ENCODE measurements at regions not wholly inside any gene's neighbourhood (a gene's known extent, or its start where the extent isn't known, plus 50 kb on each side); places are given as distances from the start of the nearest gene placed in this dataset.

GRCh38 chr20:52419205-52419604 is 227.6 kb upstream of the ZFP64 start:
- Histone ChIP-seq H3K4ac (replicated peaks; ENCODE audit: insufficient read length, low read depth, low read length) (no peak overlapping the region), H2BK5ac (ENCODE audit: low read depth, low read length) (no peak overlapping the region), H4K20me1 (replicated peaks in 1 of 2; ENCODE audit: control insufficient read depth in 1 of 2, insufficient read depth in 2 of 2, low read length in 2 of 2) (no peaks in the 10 kb centered on the region), H3K27me3 (replicated peaks in 1 of 4; ENCODE audit: control insufficient read depth in 3 of 4, extremely low read depth in 1 of 4, insufficient read depth in 3 of 4, low read length in 3 of 4) (no peaks in the 10 kb centered on the region), H3K9me3 (ENCODE audit: insufficient read depth in 2 of 2, low read depth in 1 of 2, low read length in 1 of 2) (peaks cover 0 to 3% of the 10 kb centered on the region in 2 experiments; a peak in 1 of 4 replicates), H4K8ac (ENCODE audit: extremely low read depth, insufficient read depth, low read length) (no peak overlapping the region), H3K4me3 (ENCODE audit: extremely low read depth in 1 of 4, insufficient read depth in 2 of 4, low read depth in 3 of 4, low read length in 4 of 4) (no peak overlapping the region), H2AK5ac (ENCODE audit: low read depth, low read length) (no peak overlapping the region), H3K4me1 (replicated peaks in 1 of 4; ENCODE audit: control insufficient read depth in 3 of 4, insufficient read depth in 4 of 4, low read length in 3 of 4) (no peaks in the 10 kb centered on the region), H3K18ac (ENCODE audit: extremely low read depth, low read length) (no peak overlapping the region), H3K36me3 (ENCODE audit: control insufficient read depth in 2 of 4, insufficient read depth in 4 of 4, low read length in 3 of 4) (no peaks in the 10 kb centered on the region), H2BK12ac (ENCODE audit: low read depth, low read length) (no peak overlapping the region), H3K9ac (replicated peaks in 1 of 4; ENCODE audit: extremely low read depth in 1 of 4, low read depth in 3 of 4, low read length in 3 of 4) (no peak overlapping the region), H3K79me2 (ENCODE audit: control insufficient read depth in 1 of 2, insufficient read depth in 2 of 2, low read length in 2 of 2) (no peaks in the 10 kb centered on the region), H3K23ac (ENCODE audit: insufficient read length) (no peak overlapping the region), H3K56ac (replicated peaks; ENCODE audit: insufficient read length, low read depth, low read length) (no peak overlapping the region), H4K5ac (ENCODE audit: insufficient read length, low read depth, low read length) (no peak overlapping the region), H3K23me2 (ENCODE audit: low read depth, low read length) (peaks cover 2% of the 10 kb centered on the region; the same call in 1 of the 2 replicates), H3K79me1 (ENCODE audit: low read depth, low read length) (no peaks in the 10 kb centered on the region), H4K91ac (replicated peaks; ENCODE audit: insufficient read length, low read length) (no peak overlapping the region), H3K14ac (ENCODE audit: insufficient read length) (no peak overlapping the region), H3K27ac (ENCODE audit: low read depth, low read length) (no peak overlapping the region), H2BK15ac (ENCODE audit: low read length) (no peak overlapping the region), H2BK20ac (ENCODE audit: low read length) (no peak overlapping the region), H2AFZ (ENCODE audit: low read length) (no peak overlapping the region), H2BK120ac (replicated peaks; ENCODE audit: low read depth, low read length) (no peak overlapping the region), H3K4me2 (ENCODE audit: insufficient read depth in 1 of 2, low read depth in 2 of 2, low read length in 2 of 2) (no peak overlapping the region)
- POLR2A ChIA-PET (ENCODE audit: partially characterized antibody) = no interaction called here
- no peak for DNase-seq (ENCODE audit: low read depth in 1 of 2, low spot score in 2 of 2)
- WGBS, 2 experiments (ENCODE audit: extremely low coverage in 1 of 2, insufficient coverage in 1 of 2, insufficient read length in 1 of 2, insufficient replicate concordance in 2 of 2, low coverage in 1 of 2, low lambda C conversion rate in 2 of 2, missing lambda C conversion rate in 1 of 2) = 91% methylated on average over 2 of the region's 2 CpGs; no CpG with 5 or more reads in 1 of the 2 experiments
- FAIRE-seq = no peak
- CTCF ChIA-PET (ENCODE audit: partially characterized antibody) = no interaction called here
- TF ChIP-seq KDM1A (IDR thresholded peaks at IDR 0.05; ENCODE audit: borderline replicate concordance, low read length) = no peak
- TF ChIP-seq JUN (IDR thresholded peaks at IDR 0.05; ENCODE audit: low read depth, low read length) = no peak
- no peak for TF ChIP-seq TAF7 (optimal IDR thresholded peaks at IDR 0.05; ENCODE audit: borderline replicate concordance, low read depth, low read length)
- no peak for TF ChIP-seq CEBPB (IDR thresholded peaks at IDR 0.05; ENCODE audit: low read depth, low read length)
- TF ChIP-seq CBX5 (IDR thresholded peaks at IDR 0.05; ENCODE audit: low read depth, low read length) = no peak
- TF ChIP-seq POLR2AphosphoS5 (IDR thresholded peaks at IDR 0.05; ENCODE audit: low read depth, low read length) = no peak
- no peak for TF ChIP-seq SP1 (IDR thresholded peaks at IDR 0.05; ENCODE audit: low read depth, low read length)
- TF ChIP-seq MAFK (IDR thresholded peaks at IDR 0.05; ENCODE audit: low read depth, low read length) = no peak
- TF ChIP-seq SAP30 (IDR thresholded peaks at IDR 0.05; ENCODE audit: insufficient read depth, insufficient replicate concordance, low read length) = no peak
- no peak for TF ChIP-seq NRF1 (IDR thresholded peaks at IDR 0.05; ENCODE audit: low read depth, low read length)
- no peak for TF ChIP-seq YY1 (IDR thresholded peaks at IDR 0.05; ENCODE audit: low read depth, low read length)
- TF ChIP-seq GABPA (IDR thresholded peaks at IDR 0.05; ENCODE audit: borderline replicate concordance, insufficient read depth, low read length) = no peak
- TF ChIP-seq RNF2 (IDR thresholded peaks at IDR 0.05; ENCODE audit: borderline replicate concordance, low read depth, low read length, missing control alignments, poor library complexity, severe bottlenecking) = no peak

All from H1 (cell line).